Neural cell (in vitro differentiated cells): ENCODE measurements at regions not wholly inside any gene's neighbourhood (a gene's known extent, or its start where the extent isn't known, plus 50 kb on each side); places are given as distances from the start of the nearest gene placed in this dataset.

Experiments used
- H2AFZ ChIP-seq: fragments of 200-600, 300-800 bp; sonication (generic), shearing (Covaris generic); 2 replicates; pipeline ENCODE4 v1.6.0; 2014; ENCODE audit warnings: low read depth, mild to moderate bottlenecking, antibody characterized with exemption, low read length, moderate library complexity
- H3F3A ChIP-seq: fragments of 200-600 bp; shearing (Covaris generic); 2 replicates; pipeline ENCODE4 v1.6.1; 2016; ENCODE audit warnings: mild to moderate bottlenecking, moderate library complexity, mixed read lengths, antibody characterized with exemption, low read length; ENCODE audit not compliant: insufficient read depth, poor library complexity, severe bottlenecking
- H3K27ac ChIP-seq: fragments of 200-600, 300-800 bp; sonication (generic), shearing (Covaris generic); 2 replicates; pipeline ENCODE4 v1.5.1; 2014; ENCODE audit warnings: mild to moderate bottlenecking, low read length, moderate library complexity
- H3K27me3 ChIP-seq: fragments of 300-800, 200-600 bp; sonication (generic), shearing (Covaris generic); 2 replicates; pipeline ENCODE4 v1.6.0; 2014; ENCODE audit warnings: mild to moderate bottlenecking, low read depth, low read length, moderate library complexity; ENCODE audit not compliant: insufficient read depth
- H3K36me3 ChIP-seq: fragments of 300-800, 200-600 bp; sonication (generic), shearing (Covaris generic); 2 replicates; pipeline ENCODE4 v1.5.1; 2014; ENCODE audit warnings: mild to moderate bottlenecking, antibody characterized with exemption, low read length, moderate library complexity; ENCODE audit not compliant: insufficient read depth
- H3K4me2 ChIP-seq: fragments of 300-800, 200-600 bp; sonication (generic), shearing (Covaris generic); 2 replicates; pipeline ENCODE4 v1.6.0; 2014; ENCODE audit warnings: mild to moderate bottlenecking, low read length
- H3K4me3 ChIP-seq: fragments of 300-800, 200-600 bp; sonication (generic), shearing (Covaris generic); 2 replicates; pipeline ENCODE4 v1.5.1; 2014; ENCODE audit warnings: mild to moderate bottlenecking, low read length, moderate library complexity
- H3K79me2 ChIP-seq: fragments of 200-600 bp; shearing (Covaris generic); replicated peaks from 2 replicates; pipeline ENCODE4 v1.6.0; 2014; ENCODE audit warnings: mild to moderate bottlenecking, low read length, moderate library complexity; ENCODE audit not compliant: insufficient read depth
- H3K9ac ChIP-seq: fragments of 300-800, 200-600 bp; sonication (generic), shearing (Covaris generic); 2 replicates; pipeline ENCODE4 v1.6.1; 2016; ENCODE audit warnings: mild to moderate bottlenecking, low read length, mixed read lengths
- H3K9me2 ChIP-seq: fragments of 200-600 bp; shearing (Covaris generic); 2 replicates; pipeline ENCODE4 v1.6.1; 2016; ENCODE audit warnings: mild to moderate bottlenecking, low read length, mixed read lengths; ENCODE audit not compliant: insufficient read depth
- H3K9me3 ChIP-seq: fragments of 200-600, 300-800 bp; sonication (generic), shearing (Covaris generic); 2 replicates; pipeline ENCODE4 v1.6.1; 2016; ENCODE audit warnings: mild to moderate bottlenecking, mixed run types, low read length, moderate library complexity, mixed read lengths
- H4K20me1 ChIP-seq: fragments of 200-600 bp; shearing (Covaris generic); 2 replicates; pipeline ENCODE4 v1.6.1; 2016; ENCODE audit warnings: mild to moderate bottlenecking, mixed run types; ENCODE audit not compliant: insufficient read depth
- EP300 ChIP-seq: fragments of 450-650 bp; conservative IDR thresholded peaks from 2 replicates; pipeline ENCODE4 v1.6.1; 2014; ENCODE audit warnings: antibody characterized with exemption, mild to moderate bottlenecking, moderate library complexity; ENCODE audit not compliant: poor library complexity, severe bottlenecking
- EZH2 ChIP-seq: fragments of 200-600, 300-800 bp; shearing (Covaris generic), sonication (generic); IDR thresholded peaks from 2 replicates; pipeline ENCODE4 v1.6.1; 2014; ENCODE audit warnings: antibody characterized with exemption, low read length, borderline replicate concordance, mild to moderate bottlenecking; ENCODE audit not compliant: insufficient read depth, poor library complexity, severe bottlenecking
- MXI1 ChIP-seq: fragments of 450-650 bp; conservative IDR thresholded peaks from 2 replicates; pipeline ENCODE4 v1.6.1; 2014; ENCODE audit warnings: antibody characterized with exemption, mild to moderate bottlenecking; ENCODE audit not compliant: poor library complexity, severe bottlenecking
- POLR2AphosphoS5 ChIP-seq: IDR thresholded peaks from 2 replicates; pipeline ENCODE4 v1.6.1; 2012
- RAD21 ChIP-seq: fragments of 450-650 bp; conservative IDR thresholded peaks from 2 replicates; pipeline ENCODE4 v1.6.1; 2014; ENCODE audit warnings: antibody characterized with exemption, mild to moderate bottlenecking, moderate library complexity
- SMC3 ChIP-seq: fragments of 450-650 bp; conservative IDR thresholded peaks from 2 replicates; pipeline ENCODE4 v1.6.1; 2014; ENCODE audit warnings: antibody characterized with exemption, mild to moderate bottlenecking, moderate library complexity; ENCODE audit not compliant: poor library complexity
- TAF1 ChIP-seq: IDR thresholded peaks from 2 replicates; pipeline ENCODE4 v1.6.1; 2012; ENCODE audit warnings: low read depth
- TF ChIP-seq, protein P1 (sequence below): fragments of 450-650 bp; IDR thresholded peaks from 2 replicates; pipeline ENCODE4 v1.5.1; 2014; ENCODE audit warnings: antibody characterized with exemption, mild to moderate bottlenecking, moderate library complexity; ENCODE audit not compliant: poor library complexity, severe bottlenecking
- TF ChIP-seq, protein P2 (sequence below): IDR thresholded peaks from 2 replicates; pipeline ENCODE4 v1.6.1; 2012; ENCODE audit warnings: borderline replicate concordance

DNA sequence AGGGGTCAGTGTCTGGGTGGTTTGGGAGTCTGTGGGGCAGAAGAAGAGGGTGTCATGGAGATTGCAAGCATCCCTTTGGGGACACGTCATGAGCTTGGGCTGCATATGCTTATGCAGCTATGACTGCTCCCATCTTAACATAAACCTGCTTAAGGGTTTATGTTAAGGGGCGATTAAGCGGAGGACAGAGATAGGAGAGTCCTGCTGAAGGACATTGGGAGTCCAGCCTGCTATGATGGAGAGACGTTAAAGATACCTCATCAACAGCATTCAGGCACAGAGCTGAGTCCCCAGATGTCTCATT, 76.8 kb upstream of the AKR1E2 start:
- Histone ChIP-seq H3K9me3 (no peaks in the 10 kb centered on the region), H4K20me1 (no peaks in the 10 kb centered on the region), H3K27ac (no peak overlapping the region), H3F3A (no peaks in the 10 kb centered on the region), H3K79me2 (no peaks in the 10 kb centered on the region), H3K4me3 (no peak overlapping the region), H3K9me2 (no peaks in the 10 kb centered on the region), H3K4me2 (no peak overlapping the region), H3K36me3 (no peaks in the 10 kb centered on the region), H2AFZ (no peak overlapping the region), H3K9ac (no peak overlapping the region), H3K27me3 (no peaks in the 10 kb centered on the region)
- TF ChIP-seq, protein P1, sequence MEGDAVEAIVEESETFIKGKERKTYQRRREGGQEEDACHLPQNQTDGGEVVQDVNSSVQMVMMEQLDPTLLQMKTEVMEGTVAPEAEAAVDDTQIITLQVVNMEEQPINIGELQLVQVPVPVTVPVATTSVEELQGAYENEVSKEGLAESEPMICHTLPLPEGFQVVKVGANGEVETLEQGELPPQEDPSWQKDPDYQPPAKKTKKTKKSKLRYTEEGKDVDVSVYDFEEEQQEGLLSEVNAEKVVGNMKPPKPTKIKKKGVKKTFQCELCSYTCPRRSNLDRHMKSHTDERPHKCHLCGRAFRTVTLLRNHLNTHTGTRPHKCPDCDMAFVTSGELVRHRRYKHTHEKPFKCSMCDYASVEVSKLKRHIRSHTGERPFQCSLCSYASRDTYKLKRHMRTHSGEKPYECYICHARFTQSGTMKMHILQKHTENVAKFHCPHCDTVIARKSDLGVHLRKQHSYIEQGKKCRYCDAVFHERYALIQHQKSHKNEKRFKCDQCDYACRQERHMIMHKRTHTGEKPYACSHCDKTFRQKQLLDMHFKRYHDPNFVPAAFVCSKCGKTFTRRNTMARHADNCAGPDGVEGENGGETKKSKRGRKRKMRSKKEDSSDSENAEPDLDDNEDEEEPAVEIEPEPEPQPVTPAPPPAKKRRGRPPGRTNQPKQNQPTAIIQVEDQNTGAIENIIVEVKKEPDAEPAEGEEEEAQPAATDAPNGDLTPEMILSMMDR: no peak
- TF ChIP-seq TAF1: no peak
- TF ChIP-seq, protein P2, sequence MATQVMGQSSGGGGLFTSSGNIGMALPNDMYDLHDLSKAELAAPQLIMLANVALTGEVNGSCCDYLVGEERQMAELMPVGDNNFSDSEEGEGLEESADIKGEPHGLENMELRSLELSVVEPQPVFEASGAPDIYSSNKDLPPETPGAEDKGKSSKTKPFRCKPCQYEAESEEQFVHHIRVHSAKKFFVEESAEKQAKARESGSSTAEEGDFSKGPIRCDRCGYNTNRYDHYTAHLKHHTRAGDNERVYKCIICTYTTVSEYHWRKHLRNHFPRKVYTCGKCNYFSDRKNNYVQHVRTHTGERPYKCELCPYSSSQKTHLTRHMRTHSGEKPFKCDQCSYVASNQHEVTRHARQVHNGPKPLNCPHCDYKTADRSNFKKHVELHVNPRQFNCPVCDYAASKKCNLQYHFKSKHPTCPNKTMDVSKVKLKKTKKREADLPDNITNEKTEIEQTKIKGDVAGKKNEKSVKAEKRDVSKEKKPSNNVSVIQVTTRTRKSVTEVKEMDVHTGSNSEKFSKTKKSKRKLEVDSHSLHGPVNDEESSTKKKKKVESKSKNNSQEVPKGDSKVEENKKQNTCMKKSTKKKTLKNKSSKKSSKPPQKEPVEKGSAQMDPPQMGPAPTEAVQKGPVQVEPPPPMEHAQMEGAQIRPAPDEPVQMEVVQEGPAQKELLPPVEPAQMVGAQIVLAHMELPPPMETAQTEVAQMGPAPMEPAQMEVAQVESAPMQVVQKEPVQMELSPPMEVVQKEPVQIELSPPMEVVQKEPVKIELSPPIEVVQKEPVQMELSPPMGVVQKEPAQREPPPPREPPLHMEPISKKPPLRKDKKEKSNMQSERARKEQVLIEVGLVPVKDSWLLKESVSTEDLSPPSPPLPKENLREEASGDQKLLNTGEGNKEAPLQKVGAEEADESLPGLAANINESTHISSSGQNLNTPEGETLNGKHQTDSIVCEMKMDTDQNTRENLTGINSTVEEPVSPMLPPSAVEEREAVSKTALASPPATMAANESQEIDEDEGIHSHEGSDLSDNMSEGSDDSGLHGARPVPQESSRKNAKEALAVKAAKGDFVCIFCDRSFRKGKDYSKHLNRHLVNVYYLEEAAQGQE: no peak
- TF ChIP-seq RAD21: no peak
- no peak for TF ChIP-seq SMC3
- TF ChIP-seq POLR2AphosphoS5: no peak
- TF ChIP-seq EP300: no peak
- no peak for TF ChIP-seq MXI1
- TF ChIP-seq EZH2: no peak

DNA sequence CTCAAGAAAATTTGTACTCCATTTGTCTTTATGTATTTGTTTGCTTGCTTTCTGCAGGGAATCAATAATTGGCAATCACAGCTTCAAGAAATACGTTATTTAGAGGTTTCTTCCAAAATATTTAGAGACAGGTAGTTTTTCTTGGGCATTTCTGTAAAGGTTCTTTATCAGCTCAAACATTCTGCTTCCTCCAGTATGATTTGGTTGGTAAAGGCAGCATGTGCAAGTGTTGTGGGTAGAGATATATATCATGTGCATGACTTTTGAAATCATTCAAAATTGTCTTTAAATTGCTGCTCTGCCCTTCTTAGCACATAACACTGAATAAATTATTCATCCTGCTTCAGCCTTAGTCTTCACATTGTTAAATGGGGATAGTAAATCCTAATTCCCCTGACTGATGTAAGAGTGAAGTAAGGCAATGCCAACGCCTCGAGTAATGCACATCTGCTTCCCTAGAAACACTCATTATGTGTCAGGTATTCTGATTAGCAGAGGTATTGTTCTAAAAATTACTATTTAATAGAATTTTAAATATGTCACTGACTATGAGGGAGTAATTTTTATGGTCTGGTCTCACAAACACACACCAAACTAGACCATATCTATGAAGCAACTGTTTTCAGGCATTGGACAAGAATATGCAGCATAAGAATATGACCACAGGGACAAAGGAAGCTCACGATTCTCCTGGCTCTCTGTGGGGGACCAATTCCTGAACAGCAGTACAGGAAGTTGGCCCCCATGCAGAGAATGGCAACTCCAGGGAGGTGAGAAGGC, 77.3 kb upstream of the AKR1E2 start:
- H3K9me3 ChIP-seq: no peaks in the 10 kb centered on the region
- no peaks in the 10 kb centered on the region for H3K79me2 ChIP-seq
- no peaks in the 10 kb centered on the region for H3K27me3 ChIP-seq
- no peaks in the 10 kb centered on the region for H3F3A ChIP-seq
- no peak overlapping the region for H3K27ac ChIP-seq
- no peak overlapping the region for H3K9ac ChIP-seq
- H2AFZ ChIP-seq: no peak overlapping the region
- H3K4me2 ChIP-seq: no peak overlapping the region
- no peaks in the 10 kb centered on the region for H3K9me2 ChIP-seq
- no peak for TF ChIP-seq EZH2
- no peaks in the 10 kb centered on the region for H3K36me3 ChIP-seq
- no peak overlapping the region for H3K4me3 ChIP-seq
- no peaks in the 10 kb centered on the region for H4K20me1 ChIP-seq

DNA sequence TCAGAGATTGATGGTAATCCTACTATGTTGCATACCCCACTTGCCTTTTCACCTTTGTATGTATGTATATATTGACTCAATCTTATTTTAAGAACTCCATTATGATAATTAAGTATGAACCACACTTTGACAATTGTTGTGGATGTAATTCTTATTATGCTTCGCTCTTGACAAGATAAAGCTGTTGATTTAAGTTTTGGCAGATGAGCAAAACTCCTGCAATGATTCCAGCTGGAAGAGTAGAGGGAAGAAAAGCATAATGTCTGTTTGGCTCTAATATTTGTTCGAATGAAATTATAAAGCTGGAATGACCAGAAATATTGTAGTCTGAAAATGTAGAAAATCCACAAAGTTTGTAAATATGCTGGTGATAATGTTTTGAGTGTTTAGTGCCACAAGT, 83.8 kb upstream of the AKR1E2 start:
- Histone ChIP-seq H3K9me3 (no peaks in the 10 kb centered on the region), H3F3A (no peaks in the 10 kb centered on the region), H3K9me2 (no peaks in the 10 kb centered on the region), H3K4me2 (no peak overlapping the region), H4K20me1 (no peaks in the 10 kb centered on the region), H3K4me3 (no peak overlapping the region), H3K27ac (no peak overlapping the region), H3K79me2 (no peaks in the 10 kb centered on the region), H3K9ac (no peak overlapping the region), H2AFZ (no peak overlapping the region), H3K36me3 (no peaks in the 10 kb centered on the region), H3K27me3 (no peaks in the 10 kb centered on the region)
- TF ChIP-seq TAF1 (no peak), EZH2 (no peak), SMC3 (no peak), MXI1 (no peak), RAD21 (no peak), POLR2AphosphoS5 (no peak), EP300 (no peak)
- TF ChIP-seq, protein P2: no peak
- TF ChIP-seq, protein P1: no peak
